HepG2 (cell line): ENCODE measurements at regions not wholly inside any gene's neighbourhood (a gene's known extent, or its start where the extent isn't known, plus 50 kb on each side); places are given as distances from the start of the nearest gene placed in this dataset.

Source experiments
- ATAC-seq: fragments of 200-7000 bp; cut with Tn5 transposase; 3 replicates; pipeline ENCODE4 v1.9.1; 2020; ENCODE audit warnings: mild to moderate bottlenecking, moderate library complexity
- BruUV-seq: library from RNA; stranded (reverse); fragments of 400-500 nt; replicated peaks from 2 replicates; lab custom pipeline; 2021; lab: Mats Ljungman, UMichigan
- CTCF ChIA-PET: fragments of 300-600 bp; formaldehyde crosslinking; extraction: SDS; loops from one replicate; lab custom pipeline; 2021; ENCODE audit warnings: low total read pairs, inconsistent platforms, low intra/inter-chr PET ratio; lab: Yijun Ruan, JAX
- POLR2A ChIA-PET: fragments of 350-600 bp; sonication (Branson Sonifier 250); formaldehyde crosslinking; loops from one replicate; lab custom pipeline; 2020; ENCODE audit warnings: antibody characterized with exemption, inconsistent platforms; lab: Yijun Ruan, JAX
- DNase-seq: peaks from one replicate; pipeline ENCODE4 v3.0.0-alpha.2; 2015; ENCODE audit warnings: low spot score
- FAIRE-seq: peaks from 3 replicates; lab custom pipeline; 2011; peaks lifted over from hg19 to GRCh38; lab: Jason Lieb, UNC
- H2AFZ ChIP-seq: one replicate; pipeline ENCODE4 v1.6.1; 2011; ENCODE audit warnings: low read length, inconsistent platforms
- H3K27ac ChIP-seq: fragments of 300-600 bp; 3 replicates; pipeline ENCODE4 v1.8.0; 2011; ENCODE audit warnings: mixed run types, mild to moderate bottlenecking, mixed read lengths, low read length, inconsistent platforms; ENCODE audit not compliant: insufficient read depth; ENCODE audit errors: extremely low read length
- H3K27me3 ChIP-seq, 2 experiments: fragments of 200-600 bp in 1 of 2; 2 replicates in 1 of 2; 3 replicates in 1 of 2; pipeline versions ENCODE4 v1.6.0 to v1.8.0; 2011; ENCODE audit warnings: low read length in 2 of 2, mild to moderate bottlenecking in 2 of 2, moderate library complexity in 2 of 2, inconsistent platforms in 1 of 2; ENCODE audit not compliant: insufficient read depth in 2 of 2, control insufficient read depth in 1 of 2
- H3K36me3 ChIP-seq, 2 experiments: fragments of 200-600 bp in 1 of 2; replicated peaks in 1 of 2; 2 replicates in 1 of 2; 3 replicates in 1 of 2; pipeline versions ENCODE4 v1.5.1 to v1.8.0; 2011; ENCODE audit warnings: low read length in 2 of 2, inconsistent platforms in 1 of 2; ENCODE audit not compliant: insufficient read depth in 2 of 2, control insufficient read depth in 1 of 2
- H3K4me1 ChIP-seq: 2 replicates; pipeline ENCODE4 v1.5.1; 2012; ENCODE audit warnings: low read length, inconsistent platforms; ENCODE audit not compliant: insufficient read depth
- H3K4me2 ChIP-seq: 2 replicates; pipeline ENCODE4 v1.6.0; 2011; ENCODE audit warnings: low read depth, low read length, inconsistent platforms
- H3K4me3 ChIP-seq, 3 experiments: fragments of 200-600 bp in 1 of 3; sonication (generic), shearing (Covaris generic) in 1 of 3; replicated peaks in 1 of 3; 2 replicates each; pipeline ENCODE4 v1.5.1; 2011 to 2016; ENCODE audit warnings: low read length in 3 of 3, inconsistent platforms in 2 of 3, low read depth in 2 of 3, mild to moderate bottlenecking in 2 of 3, control low read depth in 1 of 3, mixed read lengths in 1 of 3; ENCODE audit not compliant: insufficient read depth in 1 of 3
- H3K79me2 ChIP-seq: one replicate; pipeline ENCODE4 v1.6.1; 2011; ENCODE audit warnings: low read length, inconsistent platforms; ENCODE audit not compliant: insufficient read depth
- H3K9ac ChIP-seq: 2 replicates; pipeline ENCODE4 v1.6.0; 2011; ENCODE audit warnings: mild to moderate bottlenecking, low read depth, low read length, inconsistent platforms; ENCODE audit not compliant: insufficient read depth
- H3K9me3 ChIP-seq: 2 replicates; pipeline ENCODE4 v1.5.1; 2012; ENCODE audit warnings: mild to moderate bottlenecking, low read length
- H4K20me1 ChIP-seq: 2 replicates; pipeline ENCODE4 v1.6.0; 2011; ENCODE audit warnings: inconsistent platforms, mild to moderate bottlenecking, low read length, moderate library complexity; ENCODE audit not compliant: insufficient read depth
- AGO1 ChIP-seq: fragments of 200-400 bp; formaldehyde crosslinking; IDR thresholded peaks from 2 replicates; pipeline ENCODE4 v1.6.1; 2017; ENCODE audit warnings: mild to moderate bottlenecking, low read depth, low read length, moderate library complexity; ENCODE audit not compliant: poor library complexity, severe bottlenecking
- ATF7 ChIP-seq, 2 experiments: fragments of 450-650 bp in 1 of 2; sonication (generic) in 1 of 2; formaldehyde crosslinking in 1 of 2; IDR thresholded peaks; 2 replicates each; pipeline versions ENCODE4 v1.4.0 to v1.6.1; 2016 to 2020; ENCODE audit warnings: antibody characterized with exemption in 1 of 2, mild to moderate bottlenecking in 1 of 2, missing genetic modification reagents in 1 of 2
- E2F5 ChIP-seq: sonication (generic); formaldehyde crosslinking; conservative IDR thresholded peaks from 2 replicates; pipeline ENCODE4 v1.4.0; 2020; ENCODE audit warnings: missing genetic modification reagents
- IKZF5 ChIP-seq: IDR thresholded peaks from 2 replicates; pipeline ENCODE4 v1.6.1; 2018; ENCODE audit warnings: missing genetic modification reagents, mild to moderate bottlenecking, missing compliant biosample characterization
- MIXL1 ChIP-seq: IDR thresholded peaks from 2 replicates; pipeline ENCODE4 v1.6.1; 2016
- MLLT10 ChIP-seq: sonication (generic); formaldehyde crosslinking; IDR thresholded peaks from 2 replicates; pipeline ENCODE4 v1.4.0; 2020; ENCODE audit warnings: missing genetic modification reagents
- POLR2AphosphoS5 ChIP-seq: IDR thresholded peaks from 2 replicates; pipeline ENCODE4 v1.6.1; 2012; ENCODE audit warnings: low read depth, low read length
- PRPF4 ChIP-seq: fragments of 200-400 bp; formaldehyde crosslinking; IDR thresholded peaks from 2 replicates; pipeline ENCODE4 v1.6.1; 2016; ENCODE audit warnings: low read length, low read depth; ENCODE audit not compliant: poor library complexity, severe bottlenecking
- RFXAP ChIP-seq: sonication (generic); formaldehyde crosslinking; IDR thresholded peaks from 2 replicates; pipeline ENCODE4 v1.4.0; 2020; ENCODE audit warnings: missing genetic modification reagents, borderline replicate concordance
- ZNF615 ChIP-seq: sonication (generic); formaldehyde crosslinking; IDR thresholded peaks from 2 replicates; pipeline ENCODE4 v1.5.0; 2020; ENCODE audit warnings: mild to moderate bottlenecking, missing genetic modification reagents, borderline replicate concordance
- WGBS: methylation state at CpG from one replicate; pipeline ENCODE4 v1.1.6; 2017; ENCODE audit warnings: low lambda C conversion rate; 5-methylcytosine and 5-hydroxymethylcytosine counted together
- in situ Hi-C: cut with HindIII; loops from 2 replicates; pipeline ENCODE4 v1.10.0; 2017; ENCODE audit warnings: low pct_unique_long_range_greater_than_20kb; ENCODE audit not compliant: extremely low pct_ligation_motif_present
- intact Hi-C: fragments of 100-400 bp; cut with micrococcal nuclease; formaldehyde crosslinking; loops from one replicate; pipeline ENCODE4 v1.10.0; 2022; ENCODE audit not compliant: unreplicated experiment

- H3K4me2 ChIP-seq, result no peak overlapping the region
- H4K20me1 ChIP-seq, result no peaks in the 10 kb centered on the region
- H3K9me3 ChIP-seq, result peaks cover 49% of the 10 kb centered on the region
- H3K4me3 ChIP-seq, result no peak overlapping the region
- no peaks in the 10 kb centered on the region for H3K36me3 ChIP-seq
- ChIA-PET CTCF (no interaction called here), POLR2A (no interaction called here)
- FAIRE-seq (no peak), ATAC-seq (no peak), DNase-seq (no peak)
- H3K79me2 ChIP-seq, result no peaks in the 10 kb centered on the region
- no peaks in the 10 kb centered on the region for H3K27me3 ChIP-seq
- BruUV-seq, result no TSS peak
- H3K27ac ChIP-seq, result no peak overlapping the region
- no peaks in the 10 kb centered on the region for H3K4me1 ChIP-seq
- H2AFZ ChIP-seq, result no peak overlapping the region
- intact Hi-C loops, result no loop called here
- no peak overlapping the region for H3K9ac ChIP-seq
- in situ Hi-C loops, result no loop called here
- TF ChIP-seq MLLT10 (CRISPR knock-in tag) (no peak), POLR2AphosphoS5 (no peak), RFXAP (CRISPR knock-in tag) (no peak), E2F5 (CRISPR knock-in tag) (no peak), AGO1 (no peak), MIXL1 (no peak), IKZF5 (CRISPR knock-in tag) (no peak), PRPF4 (no peak)
- 24% methylated on average over 9 of the region's 9 CpGs for WGBS
Measured at GRCh38 chr20:61092251-61092650, 159.8 kb upstream of the CDH4 start.

GRCh38 chr20:61094581-61094980 is 157.5 kb upstream of the CDH4 start:
- DNase-seq (no peak), ATAC-seq (no peak), FAIRE-seq (no peak)
- Histone ChIP-seq H3K4me3 (no peak overlapping the region), H2AFZ (no peak overlapping the region), H3K9ac (no peak overlapping the region), H3K4me1 (no peaks in the 10 kb centered on the region), H3K27me3 (no peaks in the 10 kb centered on the region; a peak in 1 of 5 replicates), H3K79me2 (no peaks in the 10 kb centered on the region), H3K36me3 (no peaks in the 10 kb centered on the region), H4K20me1 (no peaks in the 10 kb centered on the region), H3K27ac (no peak overlapping the region), H3K4me2 (no peak overlapping the region), H3K9me3 (peaks cover 47% of the 10 kb centered on the region)
- ChIA-PET CTCF (no interaction called here), POLR2A (no interaction called here)
- in situ Hi-C loops, result no loop called here
- WGBS, result 0% methylated on average over 1 of the region's 1 CpG
- intact Hi-C loops, result no loop called here
- TF ChIP-seq ZNF615 (CRISPR knock-in tag) (no peak), ATF7 (IDR thresholded peaks at IDR 0.05) (peak; percentile 77), ATF7 (CRISPR knock-in tag; IDR thresholded peaks at IDR 0.05) (no peak)
- BruUV-seq, result no TSS peak
